ENCODE measurements at regions not wholly inside any gene's neighbourhood (a gene's known extent, or its start where the extent isn't known, plus 50 kb on each side); places are given as distances from the start of the nearest gene placed in this dataset.

DNA sequence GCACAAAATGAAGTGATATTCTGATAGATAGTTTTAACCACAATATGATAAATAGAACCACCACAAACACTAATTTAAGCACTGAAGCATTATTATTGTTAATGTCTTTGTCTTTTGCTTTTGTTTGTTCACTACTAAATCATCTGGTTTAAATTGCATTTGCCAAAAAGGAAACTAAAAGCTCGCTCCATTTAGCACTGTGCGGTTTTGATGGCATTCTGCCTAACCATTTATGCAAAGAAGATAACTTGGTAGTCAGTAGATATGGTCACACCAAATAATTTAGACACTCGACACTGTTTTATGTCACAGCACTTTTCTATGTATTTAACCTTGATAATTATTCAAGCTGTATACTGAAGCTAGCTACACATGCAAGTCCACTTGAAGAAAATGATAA is 849.8 kb upstream of the CDH6 start:
- no peak for TF ChIP-seq POLR2AphosphoS5 (IDR thresholded peaks at IDR 0.05; ENCODE audit: insufficient read depth, low read depth, low read length)
- no peak for TF ChIP-seq CTCF (IDR thresholded peaks at IDR 0.05; ENCODE audit: extremely low read depth in 1 of 2, insufficient read depth in 1 of 2, low read depth in 1 of 2, low read length in 2 of 2)
- no peak for TF ChIP-seq MAX (IDR thresholded peaks at IDR 0.05; ENCODE audit: insufficient read depth, insufficient read length)
- no peak for TF ChIP-seq EZH2 (IDR thresholded peaks at IDR 0.05; ENCODE audit: borderline replicate concordance, low read depth, low read length, severe bottlenecking)
- TF ChIP-seq POLR2A (IDR thresholded peaks at IDR 0.05; ENCODE audit: low read depth, low read length) = no peak
- TF ChIP-seq MYC (IDR thresholded peaks at IDR 0.05; ENCODE audit: low read depth, low read length) = no peak
- TF ChIP-seq FOS (IDR thresholded peaks at IDR 0.05; ENCODE audit: borderline replicate concordance, insufficient read depth, low read length) = no peak

Data from endothelial cell of umbilical vein (primary cell).